ENCODE measurements at regions not wholly inside any gene's neighbourhood (a gene's known extent, or its start where the extent isn't known, plus 50 kb on each side); places are given as distances from the start of the nearest gene placed in this dataset.

DNA sequence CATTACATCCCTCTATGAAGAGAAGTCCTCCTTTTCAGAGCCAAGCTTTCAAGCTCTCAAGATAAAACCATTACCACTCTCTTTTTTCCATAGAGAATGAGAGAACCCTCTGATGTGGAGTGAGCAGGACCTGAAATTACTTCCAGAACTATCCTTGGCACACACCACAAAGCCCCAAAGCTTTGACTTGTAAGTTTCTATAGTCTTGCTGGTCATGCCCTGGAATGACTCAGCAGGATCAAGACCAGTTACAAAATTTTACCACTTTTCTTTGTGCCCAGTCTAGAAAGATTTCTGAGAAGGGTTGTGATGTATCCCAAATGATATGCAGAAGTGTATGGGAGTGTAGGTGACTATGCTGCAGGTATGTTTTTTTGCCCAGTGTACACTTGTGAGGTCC is 760.6 kb downstream of the TLE1 start:
- TF ChIP-seq, protein P1, sequence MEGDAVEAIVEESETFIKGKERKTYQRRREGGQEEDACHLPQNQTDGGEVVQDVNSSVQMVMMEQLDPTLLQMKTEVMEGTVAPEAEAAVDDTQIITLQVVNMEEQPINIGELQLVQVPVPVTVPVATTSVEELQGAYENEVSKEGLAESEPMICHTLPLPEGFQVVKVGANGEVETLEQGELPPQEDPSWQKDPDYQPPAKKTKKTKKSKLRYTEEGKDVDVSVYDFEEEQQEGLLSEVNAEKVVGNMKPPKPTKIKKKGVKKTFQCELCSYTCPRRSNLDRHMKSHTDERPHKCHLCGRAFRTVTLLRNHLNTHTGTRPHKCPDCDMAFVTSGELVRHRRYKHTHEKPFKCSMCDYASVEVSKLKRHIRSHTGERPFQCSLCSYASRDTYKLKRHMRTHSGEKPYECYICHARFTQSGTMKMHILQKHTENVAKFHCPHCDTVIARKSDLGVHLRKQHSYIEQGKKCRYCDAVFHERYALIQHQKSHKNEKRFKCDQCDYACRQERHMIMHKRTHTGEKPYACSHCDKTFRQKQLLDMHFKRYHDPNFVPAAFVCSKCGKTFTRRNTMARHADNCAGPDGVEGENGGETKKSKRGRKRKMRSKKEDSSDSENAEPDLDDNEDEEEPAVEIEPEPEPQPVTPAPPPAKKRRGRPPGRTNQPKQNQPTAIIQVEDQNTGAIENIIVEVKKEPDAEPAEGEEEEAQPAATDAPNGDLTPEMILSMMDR (IDR thresholded peaks at IDR 0.05; ENCODE audit: low read depth, low read length) = no peak
- no peak for TF ChIP-seq POLR2A (IDR thresholded peaks at IDR 0.05; ENCODE audit: extremely low read depth, insufficient read length)
